Tibial nerve (tissue), 4 donors: ENCODE measurements at regions not wholly inside any gene's neighbourhood (a gene's known extent, or its start where the extent isn't known, plus 50 kb on each side); places are given as distances from the start of the nearest gene placed in this dataset.

Source experiments
- DNase-seq, 2 donors: peaks; one replicate each; pipeline ENCODE4 v3.0.0-alpha.2; 2019; ENCODE audit warnings: low spot score in 2 of 2
- H3K27ac ChIP-seq, 4 donors: fragments of 200-600 bp; sonication (generic) in 3 of 4; one replicate each; pipeline ENCODE4 v1.5.1; 2017 to 2019; ENCODE audit warnings: mild to moderate bottlenecking in 1 of 4
- H3K27me3 ChIP-seq, 2 donors: fragments of 200-600 bp; sonication (generic) in 1 of 2; one replicate each; pipeline versions ENCODE4 v1.5.1 to v1.6.0; 2017 to 2019
- H3K36me3 ChIP-seq, 3 donors: fragments of 200-600 bp; sonication (generic); one replicate each; pipeline ENCODE4 v1.5.1; 2018 to 2019
- H3K4me1 ChIP-seq, 4 donors: fragments of 200-600 bp; sonication (generic) in 3 of 4; one replicate each; pipeline ENCODE4 v1.5.1; 2017 to 2019
- H3K4me3 ChIP-seq, 4 donors: fragments of 200-600 bp; sonication (generic) in 3 of 4; one replicate each; pipeline ENCODE4 v1.5.1; 2017 to 2019; ENCODE audit warnings: mild to moderate bottlenecking in 1 of 4, moderate library complexity in 1 of 4
- H3K9me3 ChIP-seq, 4 donors: fragments of 200-600 bp; sonication (generic) in 3 of 4; one replicate each; pipeline ENCODE4 v1.5.1; 2017 to 2019
- EP300 ChIP-seq, 2 donors: sonication (generic); formaldehyde crosslinking; IDR thresholded peaks; one replicate each; pipeline ENCODE4 v1.6.1; 2017; ENCODE audit warnings: antibody characterized with exemption in 2 of 2, mild to moderate bottlenecking in 1 of 2
- POLR2A ChIP-seq, 2 donors: fragments of 450-650 bp; IDR thresholded peaks; one replicate each; pipeline ENCODE4 v1.6.1; 2017; ENCODE audit warnings: antibody characterized with exemption in 2 of 2, mild to moderate bottlenecking in 2 of 2, moderate library complexity in 2 of 2
- WGBS, 2 donors: methylation state at CpG; one replicate each; pipeline ENCODE4 v1.1.5; 2018; 5-methylcytosine and 5-hydroxymethylcytosine counted together
- TF ChIP-seq, protein P1 (sequence below), 5 experiments: fragments of 200-600 bp in 3 of 5; fragments of 450-650 bp in 2 of 5; sonication (generic) in 3 of 5; IDR thresholded peaks; one replicate each; pipeline ENCODE4 v1.5.1; 2016 to 2019; ENCODE audit warnings: antibody characterized with exemption in 5 of 5, mild to moderate bottlenecking in 3 of 5, moderate library complexity in 2 of 5

- Histone ChIP-seq H3K9me3 (no peaks in the 10 kb centered on the region), H3K4me1 (peaks cover 0 to 3% (median 0%) of the 10 kb centered on the region in 4 donors), H3K27me3 (peaks cover 0 to 6% of the 10 kb centered on the region in 2 donors), H3K4me3 (no peak overlapping the region), H3K36me3 (no peaks in the 10 kb centered on the region), H3K27ac (peak overlapping the region in 2 of 4 donors; percentile 49 to 56)
- WGBS, 2 donors, result 74 to 77% methylated on average over 5 of the region's 5 CpGs
- DNase-seq, result no peak
- no peak for TF ChIP-seq POLR2A (IDR thresholded peaks at IDR 0.05)
- TF ChIP-seq, protein P1, sequence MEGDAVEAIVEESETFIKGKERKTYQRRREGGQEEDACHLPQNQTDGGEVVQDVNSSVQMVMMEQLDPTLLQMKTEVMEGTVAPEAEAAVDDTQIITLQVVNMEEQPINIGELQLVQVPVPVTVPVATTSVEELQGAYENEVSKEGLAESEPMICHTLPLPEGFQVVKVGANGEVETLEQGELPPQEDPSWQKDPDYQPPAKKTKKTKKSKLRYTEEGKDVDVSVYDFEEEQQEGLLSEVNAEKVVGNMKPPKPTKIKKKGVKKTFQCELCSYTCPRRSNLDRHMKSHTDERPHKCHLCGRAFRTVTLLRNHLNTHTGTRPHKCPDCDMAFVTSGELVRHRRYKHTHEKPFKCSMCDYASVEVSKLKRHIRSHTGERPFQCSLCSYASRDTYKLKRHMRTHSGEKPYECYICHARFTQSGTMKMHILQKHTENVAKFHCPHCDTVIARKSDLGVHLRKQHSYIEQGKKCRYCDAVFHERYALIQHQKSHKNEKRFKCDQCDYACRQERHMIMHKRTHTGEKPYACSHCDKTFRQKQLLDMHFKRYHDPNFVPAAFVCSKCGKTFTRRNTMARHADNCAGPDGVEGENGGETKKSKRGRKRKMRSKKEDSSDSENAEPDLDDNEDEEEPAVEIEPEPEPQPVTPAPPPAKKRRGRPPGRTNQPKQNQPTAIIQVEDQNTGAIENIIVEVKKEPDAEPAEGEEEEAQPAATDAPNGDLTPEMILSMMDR (IDR thresholded peaks at IDR 0.05), result no peak
- TF ChIP-seq EP300 (IDR thresholded peaks at IDR 0.05), result no peak
Measured at GRCh38 chr12:131535779-131536178, 175.1 kb upstream of the SFSWAP start.

DNA sequence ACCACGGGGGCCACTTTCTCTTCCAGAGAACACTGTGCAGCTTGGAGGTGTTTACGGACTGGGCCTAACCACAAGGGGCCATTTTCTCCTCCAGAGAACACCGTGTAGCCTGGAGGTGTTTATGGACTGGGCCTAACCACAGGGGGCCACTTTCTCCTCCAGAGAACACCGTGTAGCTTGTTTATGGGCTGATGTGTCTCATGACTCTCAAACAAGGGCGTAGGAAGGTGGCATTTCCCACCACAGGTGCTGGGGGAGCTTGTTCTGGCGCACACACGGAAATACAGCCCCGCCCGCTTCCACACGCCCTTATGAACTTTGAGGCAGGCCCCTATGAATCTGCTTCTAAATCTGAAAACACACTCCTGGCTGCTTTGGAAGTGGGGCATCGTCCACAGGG is 174.6 kb upstream of the SFSWAP start:
- H3K4me3 ChIP-seq, result no peak overlapping the region
- DNase-seq, result peak; percentile 17 to 33
- H3K4me1 ChIP-seq, result peaks cover 0 to 3% (median 0%) of the 10 kb centered on the region in 4 donors
- H3K27ac ChIP-seq, result peak overlapping the region; percentile 19 to 83 (median 54)
- H3K36me3 ChIP-seq, result no peaks in the 10 kb centered on the region
- peaks cover 0 to 6% of the 10 kb centered on the region in 2 donors for H3K27me3 ChIP-seq
- H3K9me3 ChIP-seq, result no peaks in the 10 kb centered on the region
- WGBS, 2 donors, result 55 to 68% methylated on average over 9 to 11 of the region's 11 CpGs
- TF ChIP-seq, protein P1 (IDR thresholded peaks at IDR 0.05), result peak in 1 of 5 experiments; percentile 9
- TF ChIP-seq EP300 (IDR thresholded peaks at IDR 0.05), result peak; percentile 48 to 66
- TF ChIP-seq POLR2A (IDR thresholded peaks at IDR 0.05), result no peak

DNA sequence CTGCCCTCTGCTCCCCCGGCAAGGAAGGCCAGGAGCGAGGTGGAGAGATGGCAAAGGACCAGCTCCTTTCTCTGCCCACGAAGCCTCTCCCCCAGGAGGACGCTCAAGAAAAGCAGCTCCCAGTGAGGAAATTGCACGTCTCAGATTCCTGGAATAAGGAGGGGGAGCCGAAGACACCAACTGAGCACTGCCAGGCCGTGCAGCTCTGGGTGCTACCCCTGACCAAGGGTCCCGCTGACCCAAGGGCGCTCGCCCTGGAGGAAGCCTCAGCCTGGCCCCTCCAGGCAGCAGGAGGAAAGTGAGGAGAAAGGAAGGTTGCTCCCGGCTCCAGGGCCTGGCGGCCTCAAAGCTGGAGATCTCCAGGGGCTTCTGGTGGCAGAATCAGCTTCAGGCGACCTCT is 174.1 kb upstream of the SFSWAP start:
- TF ChIP-seq EP300 (IDR thresholded peaks at IDR 0.05) (no peak), POLR2A (IDR thresholded peaks at IDR 0.05) (no peak)
- TF ChIP-seq, protein P1 (IDR thresholded peaks at IDR 0.05), result no peak
- Histone ChIP-seq H3K4me3 (no peak overlapping the region), H3K27me3 (peaks cover 0 to 6% of the 10 kb centered on the region in 2 donors), H3K9me3 (no peaks in the 10 kb centered on the region), H3K27ac (peak overlapping the region; percentile 19 to 83 (median 54)), H3K36me3 (no peaks in the 10 kb centered on the region), H3K4me1 (peaks cover 0 to 3% (median 0%) of the 10 kb centered on the region in 4 donors)
- WGBS, 2 donors, result 67 to 75% methylated on average over 12 to 13 of the region's 13 CpGs
- no peak for DNase-seq

DNA sequence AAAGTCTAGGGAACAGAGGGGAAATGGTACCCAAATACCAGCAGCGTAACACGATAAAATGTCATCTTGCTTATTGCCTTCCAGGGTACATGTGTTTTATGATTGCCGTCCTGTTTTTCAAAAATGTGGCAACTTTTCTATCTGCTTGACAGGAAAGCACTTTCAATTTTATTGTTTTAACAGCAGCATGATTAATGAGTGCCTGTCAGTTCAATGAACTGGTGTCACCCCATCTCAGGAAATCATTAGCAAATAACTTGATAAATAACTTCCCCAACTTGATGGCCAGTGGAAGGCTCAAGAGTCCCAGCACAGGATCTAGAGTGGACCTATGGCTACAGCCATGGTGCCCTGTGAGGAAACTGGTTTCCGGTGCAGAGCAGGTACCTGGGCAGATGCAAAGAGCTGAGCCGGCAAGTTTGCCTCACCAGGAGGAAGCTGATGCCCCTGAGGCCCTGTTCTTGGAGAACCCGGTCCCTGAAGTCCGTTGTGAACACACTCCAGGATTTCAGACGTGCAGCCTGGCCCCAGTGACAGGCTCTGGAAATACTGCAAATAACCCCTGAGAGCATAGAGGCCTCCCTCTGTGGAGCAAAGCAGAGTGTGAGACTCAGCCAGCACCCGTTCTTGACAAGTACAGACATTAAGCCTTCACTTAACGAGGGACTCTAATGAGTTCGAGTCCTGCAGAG is 173.5 kb upstream of the SFSWAP start:
- no peak for DNase-seq
- 38 to 52% methylated on average over 7 to 11 of the region's 11 CpGs for WGBS, 2 donors

GRCh38 chr12:131539381-131539780 is 171.5 kb upstream of the SFSWAP start:
- peaks cover 0 to 3% (median 0%) of the 10 kb centered on the region in 4 donors for H3K4me1 ChIP-seq
- H3K27me3 ChIP-seq, result no peaks in the 10 kb centered on the region
- WGBS, 2 donors, result 97 to 100% methylated on average over 2 of the region's 2 CpGs
- H3K9me3 ChIP-seq, result no peaks in the 10 kb centered on the region
- H3K4me3 ChIP-seq, result no peak overlapping the region
- no peak for DNase-seq
- TF ChIP-seq EP300 (IDR thresholded peaks at IDR 0.05), result no peak
- H3K36me3 ChIP-seq, result no peaks in the 10 kb centered on the region
- no peak overlapping the region for H3K27ac ChIP-seq

More for the DNA sequence above, 173.5 kb upstream of the SFSWAP start:
- Histone ChIP-seq H3K9me3 (no peaks in the 10 kb centered on the region), H3K27ac (peak overlapping the region in 3 of 4 donors; percentile 19 to 83 (median 74)), H3K27me3 (peaks cover 0 to 6% of the 10 kb centered on the region in 2 donors), H3K4me3 (no peak overlapping the region), H3K4me1 (peaks cover 0 to 3% (median 0%) of the 10 kb centered on the region in 4 donors), H3K36me3 (no peaks in the 10 kb centered on the region)
- TF ChIP-seq POLR2A (IDR thresholded peaks at IDR 0.05) (no peak), EP300 (IDR thresholded peaks at IDR 0.05) (no peak)
- TF ChIP-seq, protein P1 (IDR thresholded peaks at IDR 0.05), result no peak
